Bronchial epithelial cell (primary cell): ENCODE measurements at regions not wholly inside any gene's neighbourhood (a gene's known extent, or its start where the extent isn't known, plus 50 kb on each side); places are given as distances from the start of the nearest gene placed in this dataset.

Source experiments
- DNase-seq: peaks from one replicate; pipeline ENCODE4 v3.0.0-alpha.2; 2010; ENCODE audit warnings: low read depth
- FAIRE-seq: peaks from 2 replicates; lab custom pipeline; 2011; peaks lifted over from hg19 to GRCh38; lab: Jason Lieb, UNC
- H3K27me3 ChIP-seq: 2 replicates; pipeline ENCODE4 v1.5.1; 2011; ENCODE audit warnings: low read length; ENCODE audit not compliant: control insufficient read depth, insufficient read depth
- H3K36me3 ChIP-seq: 2 replicates; pipeline ENCODE4 v1.5.1; 2011; ENCODE audit warnings: low read length; ENCODE audit not compliant: control insufficient read depth, insufficient read depth
- H3K4me3 ChIP-seq: 2 replicates; pipeline ENCODE4 v1.5.1; 2011; ENCODE audit warnings: mild to moderate bottlenecking, low read depth, low read length, control low read depth
- TF ChIP-seq, protein P1 (sequence below): IDR thresholded peaks from 2 replicates; pipeline ENCODE4 v1.5.1; 2011; ENCODE audit warnings: mild to moderate bottlenecking, moderate library complexity, low read length, control low read depth, inconsistent platforms; ENCODE audit not compliant: insufficient read depth, severe bottlenecking

DNA sequence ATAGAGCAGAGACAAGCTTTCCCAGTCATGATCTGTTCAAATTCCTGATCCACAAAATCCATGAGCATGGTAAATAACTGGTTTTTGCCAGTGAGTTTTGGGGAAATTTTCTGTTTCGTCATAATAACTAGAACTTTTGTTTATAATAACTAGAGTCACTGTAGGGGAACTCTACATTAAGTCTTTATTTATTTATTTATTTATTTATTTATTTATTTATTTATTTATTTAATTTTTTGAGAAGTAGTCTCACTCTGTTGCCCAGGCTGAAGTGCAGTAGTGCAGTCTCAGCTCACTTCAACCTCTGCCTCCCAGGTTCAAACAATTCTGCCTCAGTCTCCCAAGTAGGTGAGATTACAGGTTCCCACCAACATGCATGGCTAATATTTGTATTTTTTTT lies 1106.8 kb downstream of the AMY1C start:
- no peaks in the 10 kb centered on the region for H3K27me3 ChIP-seq
- H3K36me3 ChIP-seq: no peaks in the 10 kb centered on the region
- TF ChIP-seq, protein P1, sequence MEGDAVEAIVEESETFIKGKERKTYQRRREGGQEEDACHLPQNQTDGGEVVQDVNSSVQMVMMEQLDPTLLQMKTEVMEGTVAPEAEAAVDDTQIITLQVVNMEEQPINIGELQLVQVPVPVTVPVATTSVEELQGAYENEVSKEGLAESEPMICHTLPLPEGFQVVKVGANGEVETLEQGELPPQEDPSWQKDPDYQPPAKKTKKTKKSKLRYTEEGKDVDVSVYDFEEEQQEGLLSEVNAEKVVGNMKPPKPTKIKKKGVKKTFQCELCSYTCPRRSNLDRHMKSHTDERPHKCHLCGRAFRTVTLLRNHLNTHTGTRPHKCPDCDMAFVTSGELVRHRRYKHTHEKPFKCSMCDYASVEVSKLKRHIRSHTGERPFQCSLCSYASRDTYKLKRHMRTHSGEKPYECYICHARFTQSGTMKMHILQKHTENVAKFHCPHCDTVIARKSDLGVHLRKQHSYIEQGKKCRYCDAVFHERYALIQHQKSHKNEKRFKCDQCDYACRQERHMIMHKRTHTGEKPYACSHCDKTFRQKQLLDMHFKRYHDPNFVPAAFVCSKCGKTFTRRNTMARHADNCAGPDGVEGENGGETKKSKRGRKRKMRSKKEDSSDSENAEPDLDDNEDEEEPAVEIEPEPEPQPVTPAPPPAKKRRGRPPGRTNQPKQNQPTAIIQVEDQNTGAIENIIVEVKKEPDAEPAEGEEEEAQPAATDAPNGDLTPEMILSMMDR: no peak
- no peak for FAIRE-seq
- no peak overlapping the region for H3K4me3 ChIP-seq
- no peak for DNase-seq

DNA sequence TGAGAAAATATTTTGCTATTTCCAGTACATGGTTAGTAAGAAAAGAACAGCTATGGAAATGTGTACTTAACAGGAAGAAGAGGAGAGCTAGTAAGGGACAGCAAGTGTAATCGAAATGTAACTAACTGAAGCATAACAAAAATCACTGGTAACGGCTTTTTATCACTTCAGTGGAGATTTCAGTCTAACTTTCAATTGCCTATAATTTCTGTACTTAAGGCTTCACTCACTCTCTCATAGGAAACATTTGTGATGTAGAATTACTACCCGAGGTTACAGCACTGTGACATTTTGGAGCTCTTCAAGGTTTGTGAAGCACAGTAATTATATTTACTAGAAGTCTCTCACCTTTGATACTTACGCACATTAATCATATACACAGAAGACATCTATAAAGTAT lies 1119.1 kb downstream of the AMY1C start:
- no peak for FAIRE-seq
- DNase-seq: no peak
- Histone ChIP-seq H3K4me3 (no peak overlapping the region), H3K36me3 (no peaks in the 10 kb centered on the region), H3K27me3 (no peaks in the 10 kb centered on the region)
- TF ChIP-seq, protein P1: no peak

DNA sequence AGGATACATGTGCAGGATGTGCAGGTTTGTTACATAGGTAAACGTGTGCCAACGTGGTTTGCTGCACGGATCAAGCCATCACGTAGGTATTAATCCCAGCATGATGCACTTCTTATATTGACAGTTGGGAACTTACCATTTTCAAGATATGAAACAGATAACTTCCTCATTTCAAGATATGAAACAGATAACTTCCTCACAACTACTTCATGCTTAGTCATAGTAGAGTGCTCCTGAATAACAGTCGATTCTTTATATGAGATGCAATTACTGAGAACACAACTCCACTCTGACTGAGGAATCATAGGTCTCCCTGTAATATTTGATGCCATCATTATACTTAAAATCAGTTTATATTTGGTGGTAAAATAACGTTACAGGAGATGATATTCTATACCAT lies 1124.3 kb downstream of the AMY1C start:
- TF ChIP-seq, protein P1: no peak
- Histone ChIP-seq H3K36me3 (no peaks in the 10 kb centered on the region), H3K27me3 (no peaks in the 10 kb centered on the region), H3K4me3 (no peak overlapping the region)
- no peak for FAIRE-seq
- DNase-seq: no peak

DNA sequence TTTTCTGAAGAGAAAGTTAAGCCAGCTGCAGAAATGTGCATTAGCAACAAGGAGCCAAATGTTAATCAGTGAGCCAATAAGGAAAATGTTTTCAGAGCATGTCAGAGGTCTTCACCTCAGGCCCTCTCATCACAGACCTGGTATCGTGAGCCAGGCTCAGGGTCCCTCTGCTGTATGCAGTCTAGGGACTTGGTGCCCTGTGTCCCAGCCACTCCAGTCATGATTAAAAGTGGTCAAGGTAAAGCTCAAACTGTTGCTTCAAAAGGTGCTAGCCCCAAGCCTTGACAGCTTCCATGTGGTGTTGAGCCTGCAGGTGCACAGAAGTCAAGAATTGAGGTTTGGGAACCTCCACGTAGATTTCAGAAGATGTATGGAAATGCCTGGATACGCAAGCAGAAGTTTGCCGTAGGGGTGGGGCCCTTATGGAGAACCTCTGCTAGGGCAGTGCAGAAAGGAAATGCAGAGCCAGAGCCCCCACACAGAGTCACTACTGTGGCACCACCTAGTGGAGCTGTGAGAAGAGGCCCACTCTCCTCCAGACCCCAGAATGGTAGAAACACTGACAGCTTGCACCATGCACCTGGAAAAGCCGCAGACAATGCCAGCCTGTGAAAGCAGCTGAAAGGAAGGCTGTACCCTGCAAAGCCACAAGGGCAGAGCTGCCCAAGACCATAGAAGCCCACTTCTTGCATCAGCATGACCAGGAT lies 1128.7 kb downstream of the AMY1C start:
- no peak for FAIRE-seq
- TF ChIP-seq, protein P1: no peak
- DNase-seq: no peak
- Histone ChIP-seq H3K4me3 (no peak overlapping the region), H3K36me3 (no peaks in the 10 kb centered on the region), H3K27me3 (no peaks in the 10 kb centered on the region)

DNA sequence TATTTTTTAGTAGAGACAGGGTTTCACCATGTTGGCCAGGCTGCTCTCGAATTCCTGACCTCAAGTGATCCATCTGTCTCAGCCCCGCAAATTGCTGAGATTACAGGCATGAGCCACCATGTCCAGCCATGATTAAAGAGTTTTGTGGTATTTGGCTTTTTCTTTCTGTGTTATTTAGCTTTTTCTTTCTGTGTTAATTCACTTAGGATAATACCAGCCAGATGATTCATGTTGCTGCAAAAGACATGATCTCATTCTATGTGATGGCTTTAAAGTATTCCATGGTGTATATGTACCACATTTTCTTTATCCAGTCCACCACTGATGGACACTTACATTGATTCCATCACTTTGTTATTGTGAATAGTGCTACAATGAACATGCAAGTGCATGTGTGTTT lies 1135.2 kb downstream of the AMY1C start:
- TF ChIP-seq, protein P1: no peak
- FAIRE-seq (no peak), DNase-seq (peak; percentile 5)
- H3K27me3 ChIP-seq: no peaks in the 10 kb centered on the region
- no peak overlapping the region for H3K4me3 ChIP-seq
- H3K36me3 ChIP-seq: no peaks in the 10 kb centered on the region

DNA sequence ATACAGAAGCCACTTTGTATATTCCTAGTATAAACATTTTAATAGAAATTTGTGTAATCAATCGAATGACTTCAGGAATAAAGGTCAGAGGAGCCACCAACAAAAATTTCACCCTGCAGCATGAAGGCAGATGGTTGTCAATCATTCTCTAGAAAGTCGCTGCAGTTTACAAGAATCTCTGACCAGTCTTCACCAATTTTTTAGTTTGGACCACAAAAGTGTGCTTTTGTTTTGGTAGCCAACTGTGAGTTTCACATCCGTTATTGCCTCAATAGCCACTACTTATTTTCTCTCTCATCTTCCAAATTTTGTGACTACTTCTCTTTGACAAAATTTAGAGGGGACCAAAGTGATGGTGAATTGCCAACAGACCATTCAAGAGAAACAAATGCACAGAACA lies 1155.6 kb downstream of the AMY1C start:
- H3K4me3 ChIP-seq: no peak overlapping the region
- TF ChIP-seq, protein P1: no peak
- H3K36me3 ChIP-seq: no peaks in the 10 kb centered on the region
- H3K27me3 ChIP-seq: no peaks in the 10 kb centered on the region
- DNase-seq: no peak
- FAIRE-seq: no peak
